Hepatocyte (in vitro differentiated cells): ENCODE measurements at regions not wholly inside any gene's neighbourhood (a gene's known extent, or its start where the extent isn't known, plus 50 kb on each side); places are given as distances from the start of the nearest gene placed in this dataset.

Source experiments
- CTCF ChIP-seq: fragments of 200-600 bp; sonication (generic); IDR thresholded peaks from 2 replicates; pipeline ENCODE4 v1.5.1; 2016; ENCODE audit warnings: antibody characterized with exemption, mild to moderate bottlenecking; ENCODE audit not compliant: poor library complexity
- EZH2 ChIP-seq: fragments of 200-600 bp; sonication (generic); IDR thresholded peaks from 2 replicates; pipeline ENCODE4 v1.6.1; 2016; ENCODE audit warnings: antibody characterized with exemption, mild to moderate bottlenecking, borderline replicate concordance

- no peak for TF ChIP-seq CTCF
- no peak for TF ChIP-seq EZH2
Measured at GRCh38 chr3:124429129-124429815, 301.0 kb upstream of the UMPS start.
